ENCODE measurements at regions not wholly inside any gene's neighbourhood (a gene's known extent, or its start where the extent isn't known, plus 50 kb on each side); places are given as distances from the start of the nearest gene placed in this dataset.

GRCh38 chr15:70293591-70294470, 196.1 kb upstream of the TLE3 start:
- TF ChIP-seq POLR2AphosphoS5 (IDR thresholded peaks at IDR 0.05; ENCODE audit: low read depth, low read length) (no peak), POLR2A (IDR thresholded peaks at IDR 0.05; ENCODE audit: low read depth, low read length) (no peak), TAF1 (IDR thresholded peaks at IDR 0.05; ENCODE audit: low read depth, low read length) (no peak)

All from GM12891 (cell line).